ENCODE measurements at regions not wholly inside any gene's neighbourhood (a gene's known extent, or its start where the extent isn't known, plus 50 kb on each side); places are given as distances from the start of the nearest gene placed in this dataset.

DNA sequence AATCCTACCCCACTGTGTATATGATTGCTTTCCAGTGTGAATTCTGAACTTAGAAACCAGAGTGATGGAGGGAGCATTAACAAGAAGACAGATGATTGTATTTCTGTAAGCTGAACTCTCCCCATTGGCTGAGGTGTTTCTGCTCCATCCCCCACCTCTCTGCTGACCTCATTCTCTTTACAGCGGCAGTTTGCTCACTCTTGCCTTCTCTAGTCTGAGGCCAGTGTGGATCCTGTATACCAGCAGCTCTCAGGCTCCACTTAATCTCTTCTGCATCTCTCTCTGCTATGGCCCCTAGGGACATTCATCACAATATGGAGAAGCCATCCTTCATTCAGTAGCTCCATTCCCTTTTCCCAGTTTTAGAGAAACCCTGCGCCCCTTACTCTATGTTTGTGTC is 358.8 kb downstream of the MAN2A1 start:
- TF ChIP-seq, protein P1, sequence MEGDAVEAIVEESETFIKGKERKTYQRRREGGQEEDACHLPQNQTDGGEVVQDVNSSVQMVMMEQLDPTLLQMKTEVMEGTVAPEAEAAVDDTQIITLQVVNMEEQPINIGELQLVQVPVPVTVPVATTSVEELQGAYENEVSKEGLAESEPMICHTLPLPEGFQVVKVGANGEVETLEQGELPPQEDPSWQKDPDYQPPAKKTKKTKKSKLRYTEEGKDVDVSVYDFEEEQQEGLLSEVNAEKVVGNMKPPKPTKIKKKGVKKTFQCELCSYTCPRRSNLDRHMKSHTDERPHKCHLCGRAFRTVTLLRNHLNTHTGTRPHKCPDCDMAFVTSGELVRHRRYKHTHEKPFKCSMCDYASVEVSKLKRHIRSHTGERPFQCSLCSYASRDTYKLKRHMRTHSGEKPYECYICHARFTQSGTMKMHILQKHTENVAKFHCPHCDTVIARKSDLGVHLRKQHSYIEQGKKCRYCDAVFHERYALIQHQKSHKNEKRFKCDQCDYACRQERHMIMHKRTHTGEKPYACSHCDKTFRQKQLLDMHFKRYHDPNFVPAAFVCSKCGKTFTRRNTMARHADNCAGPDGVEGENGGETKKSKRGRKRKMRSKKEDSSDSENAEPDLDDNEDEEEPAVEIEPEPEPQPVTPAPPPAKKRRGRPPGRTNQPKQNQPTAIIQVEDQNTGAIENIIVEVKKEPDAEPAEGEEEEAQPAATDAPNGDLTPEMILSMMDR (IDR thresholded peaks at IDR 0.05; ENCODE audit: borderline replicate concordance, extremely low read depth, low read length, poor library complexity, severe bottlenecking): no peak
- TF ChIP-seq EZH2 (IDR thresholded peaks at IDR 0.05; ENCODE audit: borderline replicate concordance, low read depth, low read length, severe bottlenecking): no peak

Data from DND-41 (cell line).